GM23338 (cell line): ENCODE measurements at regions not wholly inside any gene's neighbourhood (a gene's known extent, or its start where the extent isn't known, plus 50 kb on each side); places are given as distances from the start of the nearest gene placed in this dataset.

Experiments used
- ATAC-seq: fragments of 200-7000 bp; cut with Tn5 transposase; 3 replicates; pipeline ENCODE4 v1.9.1; 2020
- DNase-seq: peaks from one replicate; pipeline ENCODE4 v3.0.0-alpha.2; 2015; ENCODE audit warnings: low spot score
- H2AFZ ChIP-seq: fragments of 200-600 bp; sonication (generic); 2 replicates; pipeline ENCODE4 v1.8.0; 2016; ENCODE audit warnings: antibody characterized with exemption, mild to moderate bottlenecking, moderate library complexity
- H3F3A ChIP-seq: fragments of 200-600 bp; sonication (generic); replicated peaks from 2 replicates; pipeline ENCODE4 v1.8.0; 2017; ENCODE audit warnings: antibody characterized with exemption, mixed run types, low read depth
- H3K27ac ChIP-seq: fragments of 200-600 bp; sonication (generic); 2 replicates; pipeline ENCODE4 v1.6.1; 2016; ENCODE audit warnings: low read depth
- H3K27me3 ChIP-seq: fragments of 200-600 bp; sonication (generic); 2 replicates; pipeline ENCODE4 v1.8.0; 2016; ENCODE audit warnings: mild to moderate bottlenecking, mixed run types, moderate library complexity; ENCODE audit not compliant: insufficient read depth
- H3K36me3 ChIP-seq: fragments of 200-600 bp; sonication (generic); 2 replicates; pipeline ENCODE4 v1.8.0; 2016; ENCODE audit warnings: mild to moderate bottlenecking; ENCODE audit not compliant: insufficient read depth
- H3K4me1 ChIP-seq: fragments of 200-600 bp; sonication (generic); 2 replicates; pipeline ENCODE4 v1.8.0; 2016; ENCODE audit warnings: mild to moderate bottlenecking, moderate library complexity; ENCODE audit not compliant: insufficient read depth
- H3K4me2 ChIP-seq: fragments of 200-600 bp; sonication (generic); 2 replicates; pipeline ENCODE4 v1.7.1; 2017; ENCODE audit warnings: mixed run types
- H3K4me3 ChIP-seq: fragments of 200-600 bp; sonication (generic); 2 replicates; pipeline ENCODE4 v1.6.1; 2016; ENCODE audit warnings: mixed run types
- H3K79me2 ChIP-seq: fragments of 200-600 bp; sonication (generic); replicated peaks from 2 replicates; pipeline ENCODE4 v1.8.0; 2017; ENCODE audit warnings: mild to moderate bottlenecking; ENCODE audit not compliant: insufficient read depth
- H3K9me2 ChIP-seq: fragments of 200-600 bp; sonication (generic); 2 replicates; pipeline ENCODE4 v1.8.0; 2017; ENCODE audit not compliant: insufficient read depth
- H4K20me1 ChIP-seq: fragments of 200-600 bp; sonication (generic); replicated peaks from 2 replicates; pipeline ENCODE4 v1.8.0; 2017; ENCODE audit warnings: mild to moderate bottlenecking; ENCODE audit not compliant: insufficient read depth
- H3K27ac Mint-ChIP-seq: 2 replicates; pipeline ENCODE4 v1.8.0; 2020; ENCODE audit warnings: inconsistent platforms, mild to moderate bottlenecking, moderate library complexity, mixed read lengths
- H3K27me3 Mint-ChIP-seq: 3 replicates; pipeline ENCODE4 v1.8.0; 2022; ENCODE audit warnings: low read depth, mild to moderate bottlenecking, moderate library complexity, mixed read lengths, inconsistent platforms; ENCODE audit not compliant: insufficient read depth, poor library complexity
- H3K36me3 Mint-ChIP-seq: 3 replicates; pipeline ENCODE4 v1.8.0; 2021; ENCODE audit warnings: low read depth, mild to moderate bottlenecking, inconsistent platforms, moderate library complexity, mixed read lengths
- H3K4me1 Mint-ChIP-seq: 3 replicates; pipeline ENCODE4 v1.8.0; 2020; ENCODE audit warnings: mild to moderate bottlenecking, inconsistent platforms, mixed read lengths
- H3K4me3 Mint-ChIP-seq: 3 replicates; pipeline ENCODE4 v1.8.0; 2021; ENCODE audit warnings: moderate library complexity, mild to moderate bottlenecking, inconsistent platforms, mixed read lengths
- H3K9me3 Mint-ChIP-seq: 3 replicates; pipeline ENCODE4 v1.8.0; 2020; ENCODE audit warnings: moderate library complexity, mild to moderate bottlenecking, inconsistent platforms, mixed read lengths
- CREB1 ChIP-seq: fragments of 250-450 bp; sonication (Bioruptor Pico); IDR thresholded peaks from 2 replicates; pipeline ENCODE4 v1.5.0; 2020; ENCODE audit warnings: low read depth, mild to moderate bottlenecking, moderate library complexity
- CTCF ChIP-seq, 2 experiments: fragments of 200-600 bp in 1 of 2; sonication (generic) in 1 of 2; conservative IDR thresholded peaks; 2 replicates each; pipeline versions ENCODE4 v1.5.1 to v1.6.1; 2016 to 2017; ENCODE audit warnings: antibody characterized with exemption in 2 of 2, low read depth in 2 of 2, mild to moderate bottlenecking in 2 of 2, moderate library complexity in 1 of 2
- ETS1 ChIP-seq: IDR thresholded peaks from 2 replicates; pipeline ENCODE4 v1.6.1; 2016; ENCODE audit warnings: antibody characterized with exemption
- EZH2 ChIP-seq: fragments of 200-600 bp; sonication (generic); IDR thresholded peaks from one replicate; pipeline ENCODE4 v1.8.0; 2017; ENCODE audit warnings: antibody characterized with exemption, mild to moderate bottlenecking, low read depth; ENCODE audit not compliant: unreplicated experiment
- EZH2phosphoT487 ChIP-seq: fragments of 200-600 bp; sonication (generic); IDR thresholded peaks from one replicate; pipeline ENCODE4 v1.8.1; 2018; ENCODE audit warnings: antibody characterized with exemption; ENCODE audit not compliant: unreplicated experiment
- JUNB ChIP-seq: IDR thresholded peaks from one replicate; pipeline ENCODE4 v1.6.1; 2016; ENCODE audit warnings: antibody characterized with exemption; ENCODE audit not compliant: unreplicated experiment
- NANOG ChIP-seq: IDR thresholded peaks from 2 replicates; pipeline ENCODE4 v1.6.1; 2016; ENCODE audit warnings: antibody characterized with exemption, borderline replicate concordance
- POLR2AphosphoS5 ChIP-seq: IDR thresholded peaks from 2 replicates; pipeline ENCODE4 v1.6.1; 2016; ENCODE audit warnings: antibody characterized with exemption, low read depth
- STAT1 ChIP-seq: IDR thresholded peaks from one replicate; pipeline ENCODE4 v1.6.1; 2016; ENCODE audit warnings: antibody characterized with exemption; ENCODE audit not compliant: unreplicated experiment
- ZNF114 ChIP-seq: fragments of 250-450 bp; sonication (Bioruptor Pico); IDR thresholded peaks from 2 replicates; pipeline ENCODE4 v1.5.0; 2020; ENCODE audit warnings: mild to moderate bottlenecking, moderate library complexity
- ZNF331 ChIP-seq: fragments of 250-450 bp; sonication (Bioruptor Pico); IDR thresholded peaks from 2 replicates; pipeline ENCODE4 v1.5.0; 2020; ENCODE audit warnings: low read depth, mild to moderate bottlenecking, moderate library complexity
- ZNF462 ChIP-seq: fragments of 250-450 bp; sonication (Bioruptor Pico); IDR thresholded peaks from 2 replicates; pipeline ENCODE4 v1.5.0; 2020; ENCODE audit warnings: mild to moderate bottlenecking, moderate library complexity

- Mint-ChIP-seq H3K27me3 (peaks cover 2% of the 10 kb centered on the region), H3K4me1 (peaks cover 4% of the 10 kb centered on the region; the same call in 2 of the 3 replicates), H3K27ac (no peak overlapping the region), H3K9me3 (peaks cover 6% of the 10 kb centered on the region; the same call in 2 of the 3 replicates), H3K4me3 (no peak overlapping the region), H3K36me3 (no peaks in the 10 kb centered on the region)
- no peaks in the 10 kb centered on the region; the same call in 1 of the 2 replicates for H3K36me3 ChIP-seq
- H3F3A ChIP-seq = no peaks in the 10 kb centered on the region
- no peaks in the 10 kb centered on the region for H3K4me1 ChIP-seq
- ATAC-seq (no peak), DNase-seq (no peak)
- no peak overlapping the region for H2AFZ ChIP-seq
- H3K4me2 ChIP-seq = no peak overlapping the region
- no peaks in the 10 kb centered on the region for H3K27me3 ChIP-seq
- H4K20me1 ChIP-seq = no peaks in the 10 kb centered on the region
- no peak overlapping the region for H3K27ac ChIP-seq
- TF ChIP-seq EZH2 (no peak), JUNB (no peak), EZH2phosphoT487 (no peak), CREB1 (CRISPR knock-in tag) (no peak), ZNF462 (no peak), POLR2AphosphoS5 (no peak), CTCF (conservative IDR thresholded peaks at IDR 0.05; ENCODE audit: low read depth in 2 of 2) (no peak), STAT1 (no peak), NANOG (no peak), ZNF114 (CRISPR knock-in tag) (no peak), ETS1 (no peak), ZNF331 (CRISPR knock-in tag) (no peak)
- H3K9me2 ChIP-seq = peaks cover 25% of the 10 kb centered on the region
- H3K4me3 ChIP-seq = no peak overlapping the region
- H3K79me2 ChIP-seq = no peaks in the 10 kb centered on the region
These were observed 244.4 kb upstream of the STAC start for GRCh38 chr3:36135863-36136262.
